Kidney epithelial cell (primary cell): ENCODE measurements at regions not wholly inside any gene's neighbourhood (a gene's known extent, or its start where the extent isn't known, plus 50 kb on each side); places are given as distances from the start of the nearest gene placed in this dataset.

ENCODE experiments used
- DNase-seq: peaks from one replicate; pipeline ENCODE4 v3.0.0-alpha.2; 2010; ENCODE audit warnings: low read depth
- H3K27me3 ChIP-seq: 2 replicates; pipeline ENCODE4 v1.6.0; 2011; ENCODE audit warnings: low read length; ENCODE audit not compliant: control insufficient read depth, insufficient read depth
- H3K36me3 ChIP-seq: 2 replicates; pipeline ENCODE4 v1.5.1; 2011; ENCODE audit warnings: low read length; ENCODE audit not compliant: control insufficient read depth, insufficient read depth
- H3K4me3 ChIP-seq: 2 replicates; pipeline ENCODE4 v1.5.1; 2011; ENCODE audit warnings: low read depth, mild to moderate bottlenecking, control low read depth, low read length
- CTCF ChIP-seq: IDR thresholded peaks from 2 replicates; pipeline ENCODE4 v1.5.1; 2011; ENCODE audit warnings: mild to moderate bottlenecking, moderate library complexity, low read length, control low read depth, inconsistent platforms; ENCODE audit not compliant: insufficient read depth, poor library complexity, severe bottlenecking

- Histone ChIP-seq H3K36me3 (no peaks in the 10 kb centered on the region), H3K4me3 (no peak overlapping the region), H3K27me3 (no peaks in the 10 kb centered on the region)
- TF ChIP-seq CTCF = no peak
- DNase-seq = peak; percentile 39
These were observed 59.7 kb upstream of the RBFOX2 start for GRCh38 chr22:36088292-36088691.

GRCh38 chr22:36087784-36088183 is 59.2 kb upstream of the RBFOX2 start:
- no peaks in the 10 kb centered on the region for H3K27me3 ChIP-seq
- no peaks in the 10 kb centered on the region for H3K36me3 ChIP-seq
- no peak for DNase-seq
- TF ChIP-seq CTCF = no peak
- no peak overlapping the region for H3K4me3 ChIP-seq

GRCh38 chr22:36086629-36087254 is 58.1 kb upstream of the RBFOX2 start:
- Histone ChIP-seq H3K36me3 (no peaks in the 10 kb centered on the region), H3K27me3 (no peaks in the 10 kb centered on the region), H3K4me3 (no peak overlapping the region)
- DNase-seq = no peak
- no peak for TF ChIP-seq CTCF

- DNase-seq = no peak
These were observed 57.5 kb upstream of the RBFOX2 start for GRCh38 chr22:36086170-36086490.

GRCh38 chr22:36085476-36086169 is 57.0 kb upstream of the RBFOX2 start:
- TF ChIP-seq CTCF = no peak
- no peak overlapping the region for H3K4me3 ChIP-seq
- H3K36me3 ChIP-seq = no peaks in the 10 kb centered on the region
- no peaks in the 10 kb centered on the region for H3K27me3 ChIP-seq
- no peak for DNase-seq

More at GRCh38 chr22:36086170-36086490, 57.5 kb upstream of the RBFOX2 start:
- no peak for TF ChIP-seq CTCF
- Histone ChIP-seq H3K4me3 (no peak overlapping the region), H3K27me3 (no peaks in the 10 kb centered on the region), H3K36me3 (no peaks in the 10 kb centered on the region)

GRCh38 chr22:36084717-36085116 is 56.1 kb upstream of the RBFOX2 start:
- no peaks in the 10 kb centered on the region for H3K36me3 ChIP-seq
- H3K4me3 ChIP-seq = no peak overlapping the region
- no peaks in the 10 kb centered on the region for H3K27me3 ChIP-seq
- no peak for TF ChIP-seq CTCF
- DNase-seq = no peak
